K562 (cell line): ENCODE measurements at regions not wholly inside any gene's neighbourhood (a gene's known extent, or its start where the extent isn't known, plus 50 kb on each side); places are given as distances from the start of the nearest gene placed in this dataset.
A peak's percentile ranks its signal among the peaks of the same experiment; 100 is the strongest.

ENCODE experiments used
- ELF2 ChIP-seq: fragments of 250-450 bp; sonication (Bioruptor Pico); IDR thresholded peaks from 2 replicates; pipeline ENCODE4 v1.5.0; 2021; ENCODE audit warnings: mild to moderate bottlenecking
- FIP1L1 ChIP-seq: fragments of 200-400 bp; formaldehyde crosslinking; IDR thresholded peaks from 2 replicates; pipeline ENCODE4 v1.6.1; 2018; ENCODE audit warnings: mild to moderate bottlenecking, low read depth, low read length; ENCODE audit not compliant: poor library complexity, severe bottlenecking
- GTF2F1 ChIP-seq: IDR thresholded peaks from 2 replicates; pipeline ENCODE4 v1.6.1; 2011; ENCODE audit warnings: low read depth, low read length, improper control_type of control experiment
- HMBOX1 ChIP-seq: sonication (generic); IDR thresholded peaks from 2 replicates; pipeline ENCODE4 v1.6.1; 2016
- HNRNPK ChIP-seq: fragments of 200-400 bp; formaldehyde crosslinking; IDR thresholded peaks from one replicate; pipeline ENCODE4 v1.6.1; 2018; ENCODE audit warnings: mild to moderate bottlenecking, low read depth, low read length; ENCODE audit not compliant: poor library complexity, severe bottlenecking
- MNT ChIP-seq, 2 experiments: fragments of 450-650 bp; conservative IDR thresholded peaks; 2 replicates each; pipeline ENCODE4 v1.6.1; 2017; ENCODE audit warnings: mild to moderate bottlenecking in 2 of 2, moderate library complexity in 2 of 2
- NCOA2 ChIP-seq, 2 experiments: fragments of 450-650 bp; IDR thresholded peaks; 2 replicates each; pipeline ENCODE4 v1.6.1; 2018; ENCODE audit warnings: mild to moderate bottlenecking in 2 of 2, moderate library complexity in 1 of 2; ENCODE audit not compliant: partially characterized antibody in 2 of 2
- NR0B1 ChIP-seq: fragments of 450-650 bp; IDR thresholded peaks from one replicate; pipeline ENCODE4 v1.6.1; 2018; ENCODE audit warnings: mild to moderate bottlenecking, moderate library complexity; ENCODE audit not compliant: partially characterized antibody
- NUFIP1 ChIP-seq: fragments of 450-650 bp; IDR thresholded peaks from 2 replicates; pipeline ENCODE4 v1.6.1; 2018; ENCODE audit not compliant: partially characterized antibody
- RAD21 ChIP-seq, 2 experiments: fragments of 250-450 bp in 1 of 2; fragments of 450-650 bp in 1 of 2; sonication (Bioruptor Pico) in 1 of 2; formaldehyde crosslinking in 1 of 2; IDR thresholded peaks in 1 of 2; conservative IDR thresholded peaks in 1 of 2; 2 replicates each; pipeline versions ENCODE4 v1.4.0 to v1.8.0; 2020 to 2022; ENCODE audit warnings: mild to moderate bottlenecking in 2 of 2, moderate library complexity in 1 of 2
- SMC3 ChIP-seq: conservative IDR thresholded peaks from 2 replicates; pipeline ENCODE4 v1.6.1; 2011; ENCODE audit warnings: low read depth, low read length, improper control_type of control experiment; ENCODE audit not compliant: insufficient read depth
- STAT5A ChIP-seq: IDR thresholded peaks from 2 replicates; pipeline ENCODE4 v1.6.1; 2012; ENCODE audit warnings: low read length, inconsistent platforms, borderline replicate concordance
- TRIM28 ChIP-seq: fragments of 450-650 bp; IDR thresholded peaks from 2 replicates; pipeline ENCODE4 v1.6.1; 2017
- ZNF274 ChIP-seq: IDR thresholded peaks from 2 replicates; pipeline ENCODE4 v1.6.1; 2011; ENCODE audit warnings: low read depth, mild to moderate bottlenecking, low read length, moderate library complexity, borderline replicate concordance
- ZNF609 ChIP-seq: sonication (generic); formaldehyde crosslinking; IDR thresholded peaks from 2 replicates; pipeline ENCODE4 v1.8.1; 2023; ENCODE audit warnings: missing genetic modification reagents, mild to moderate bottlenecking, borderline replicate concordance
- ZNF780A ChIP-seq: fragments of 250-450 bp; sonication (Bioruptor Pico); IDR thresholded peaks from 2 replicates; pipeline ENCODE4 v1.5.0; 2021; ENCODE audit warnings: mild to moderate bottlenecking
- ZSCAN32 ChIP-seq: fragments of 450-650 bp; formaldehyde crosslinking; IDR thresholded peaks from 2 replicates; pipeline ENCODE4 v1.4.0; 2020; ENCODE audit warnings: mild to moderate bottlenecking, moderate library complexity
- TF ChIP-seq, protein P1 (sequence below): fragments of 450-650 bp; formaldehyde crosslinking; IDR thresholded peaks from 2 replicates; pipeline ENCODE4 v1.4.0; 2020; ENCODE audit warnings: mild to moderate bottlenecking, moderate library complexity

DNA sequence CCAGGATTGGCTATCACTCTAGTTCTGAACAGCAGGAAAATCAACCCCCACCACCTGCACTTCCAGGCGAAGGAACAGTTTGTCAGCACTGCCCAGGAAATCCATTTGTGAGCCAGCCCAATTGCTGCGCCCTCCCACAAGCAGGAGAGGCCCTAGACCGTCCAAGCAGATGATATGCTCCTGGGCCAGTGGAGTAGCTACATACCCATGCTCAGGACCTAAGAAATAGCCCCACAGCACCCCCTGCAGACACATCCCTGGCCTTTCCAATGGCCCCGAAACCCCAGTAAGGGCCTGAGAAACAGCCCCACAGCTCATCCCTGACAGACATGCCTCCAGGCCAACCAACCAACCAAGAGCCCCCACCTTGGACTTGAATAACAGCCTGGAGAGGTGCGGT, 111.5 kb upstream of the ZC3H11B start (continued):
- TF ChIP-seq, protein P1, sequence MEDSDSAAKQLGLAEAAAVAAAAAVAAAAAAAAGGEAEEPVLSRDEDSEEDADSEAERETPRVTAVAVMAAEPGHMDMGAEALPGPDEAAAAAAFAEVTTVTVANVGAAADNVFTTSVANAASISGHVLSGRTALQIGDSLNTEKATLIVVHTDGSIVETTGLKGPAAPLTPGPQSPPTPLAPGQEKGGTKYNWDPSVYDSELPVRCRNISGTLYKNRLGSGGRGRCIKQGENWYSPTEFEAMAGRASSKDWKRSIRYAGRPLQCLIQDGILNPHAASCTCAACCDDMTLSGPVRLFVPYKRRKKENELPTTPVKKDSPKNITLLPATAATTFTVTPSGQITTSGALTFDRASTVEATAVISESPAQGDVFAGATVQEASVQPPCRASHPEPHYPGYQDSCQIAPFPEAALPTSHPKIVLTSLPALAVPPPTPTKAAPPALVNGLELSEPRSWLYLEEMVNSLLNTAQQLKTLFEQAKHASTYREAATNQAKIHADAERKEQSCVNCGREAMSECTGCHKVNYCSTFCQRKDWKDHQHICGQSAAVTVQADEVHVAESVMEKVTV (CRISPR knock-in tag) = peak; percentile 51
- peak; percentile 50 to 65 for TF ChIP-seq RAD21 (CRISPR knock-in tag; conservative IDR thresholded peaks at IDR 0.05 in 1 of 2, IDR thresholded peaks at IDR 0.05 in 1 of 2)
- no peak for TF ChIP-seq FIP1L1
- no peak for TF ChIP-seq STAT5A
- TF ChIP-seq NR0B1 = no peak
- no peak for TF ChIP-seq NCOA2 (IDR thresholded peaks at IDR 0.05; ENCODE audit: partially characterized antibody in 2 of 2)
- no peak for TF ChIP-seq ZNF609 (CRISPR knock-in tag)
- no peak for TF ChIP-seq HNRNPK
- no peak for TF ChIP-seq TRIM28
- TF ChIP-seq MNT (conservative IDR thresholded peaks at IDR 0.05) = no peak
- no peak for TF ChIP-seq GTF2F1
- no peak for TF ChIP-seq ELF2 (CRISPR knock-in tag)
- TF ChIP-seq ZSCAN32 (CRISPR knock-in tag) = no peak
- TF ChIP-seq SMC3 = 0 out of 2 replicates have a peak, but pooled peaks have one; percentile 29
- TF ChIP-seq ZNF274 = no peak
- no peak for TF ChIP-seq HMBOX1
- TF ChIP-seq ZNF780A (CRISPR knock-in tag) = no peak
- TF ChIP-seq NUFIP1 = no peak
